Dedifferentiated amniotic fluid mesenchymal stem cell (primary cell): ENCODE measurements at regions not wholly inside any gene's neighbourhood (a gene's known extent, or its start where the extent isn't known, plus 50 kb on each side); places are given as distances from the start of the nearest gene placed in this dataset.

Source experiments
- DNase-seq: peaks from one replicate; pipeline ENCODE4 v3.0.0-alpha.2; 2016; ENCODE audit errors: extremely low spot score

GRCh38 chr15:95281470-95281869 lies 1049.0 kb upstream of the NR2F2 start:
- no peak for DNase-seq

- DNase-seq: no peak
These were observed 1046.0 kb upstream of the NR2F2 start for GRCh38 chr15:95284492-95284891.

GRCh38 chr15:95284933-95285421 lies 1045.5 kb upstream of the NR2F2 start:
- peak; percentile 49 for DNase-seq

GRCh38 chr15:95286352-95286880 lies 1044.1 kb upstream of the NR2F2 start:
- DNase-seq: no peak

- DNase-seq: no peak
These were observed 1042.8 kb upstream of the NR2F2 start for GRCh38 chr15:95287720-95288103.

- no peak for DNase-seq
These were observed 1041.9 kb upstream of the NR2F2 start for GRCh38 chr15:95288626-95289025.

GRCh38 chr15:95290176-95290974 lies 1040.1 kb upstream of the NR2F2 start:
- DNase-seq: no peak

- no peak for DNase-seq
These were observed 1038.5 kb upstream of the NR2F2 start for GRCh38 chr15:95291898-95292472.

GRCh38 chr15:95292785-95293450 lies 1037.6 kb upstream of the NR2F2 start:
- DNase-seq: no peak

- DNase-seq: no peak
These were observed 1037.0 kb upstream of the NR2F2 start for GRCh38 chr15:95293456-95294031.

GRCh38 chr15:95295363-95295762 lies 1035.1 kb upstream of the NR2F2 start:
- no peak for DNase-seq

GRCh38 chr15:95295896-95296625 lies 1034.4 kb upstream of the NR2F2 start:
- DNase-seq: no peak

GRCh38 chr15:95296643-95297042 lies 1033.9 kb upstream of the NR2F2 start:
- DNase-seq: no peak

- DNase-seq: no peak
These were observed 1031.8 kb upstream of the NR2F2 start for GRCh38 chr15:95298729-95299128.

GRCh38 chr15:95300958-95301357 lies 1029.5 kb upstream of the NR2F2 start:
- no peak for DNase-seq

GRCh38 chr15:95302206-95302605 lies 1028.3 kb upstream of the NR2F2 start:
- no peak for DNase-seq

GRCh38 chr15:95302809-95303208 lies 1027.7 kb upstream of the NR2F2 start:
- no peak for DNase-seq

- no peak for DNase-seq
These were observed 1026.8 kb upstream of the NR2F2 start for GRCh38 chr15:95303713-95304112.

GRCh38 chr15:95304151-95304946 lies 1026.2 kb upstream of the NR2F2 start:
- no peak for DNase-seq

GRCh38 chr15:95304947-95305400 lies 1025.5 kb upstream of the NR2F2 start:
- no peak for DNase-seq

- no peak for DNase-seq
These were observed 1023.4 kb upstream of the NR2F2 start for GRCh38 chr15:95307115-95307514.
